H1 (cell line): ENCODE measurements at regions not wholly inside any gene's neighbourhood (a gene's known extent, or its start where the extent isn't known, plus 50 kb on each side); places are given as distances from the start of the nearest gene placed in this dataset.

Source experiments
- CTCF ChIA-PET: fragments of 300-600 bp; sonication (Branson Sonifier 250); formaldehyde crosslinking; loops from one replicate; lab custom pipeline; 2021; ENCODE audit not compliant: partially characterized antibody; lab: Charles Lee
- POLR2A ChIA-PET: fragments of 300-600 bp; sonication (Branson Sonifier 250); formaldehyde crosslinking; loops from one replicate; lab custom pipeline; 2021; ENCODE audit warnings: inconsistent platforms; ENCODE audit not compliant: partially characterized antibody; lab: Charles Lee
- DNase-seq, 2 experiments: peaks; one replicate each; pipeline versions ENCODE4 v3.0.0 to v3.0.0-alpha.2; 2010 to 2022; ENCODE audit warnings: low spot score in 2 of 2, low read depth in 1 of 2, mixed read lengths in 1 of 2
- FAIRE-seq: peaks from 2 replicates; lab custom pipeline; 2011; peaks lifted over from hg19 to GRCh38; lab: Jason Lieb, UNC
- H2AFZ ChIP-seq: 2 replicates; pipeline ENCODE4 v1.8.1; 2012; ENCODE audit warnings: low read length, inconsistent platforms
- H2AK5ac ChIP-seq: 2 replicates; pipeline ENCODE4 v1.6.1; 2013; ENCODE audit warnings: low read depth, low read length
- H2BK120ac ChIP-seq: replicated peaks from 2 replicates; pipeline ENCODE3; 2013; ENCODE audit warnings: low read depth, low read length, inconsistent platforms
- H2BK12ac ChIP-seq: 2 replicates; pipeline ENCODE4 v1.6.1; 2013; ENCODE audit warnings: low read depth, low read length
- H2BK15ac ChIP-seq: 2 replicates; pipeline ENCODE4 v1.6.1; 2013; ENCODE audit warnings: low read length
- H2BK20ac ChIP-seq: 2 replicates; pipeline ENCODE4 v1.6.1; 2013; ENCODE audit warnings: low read length
- H2BK5ac ChIP-seq: 2 replicates; pipeline ENCODE4 v1.6.1; 2013; ENCODE audit warnings: low read depth, low read length
- H3K14ac ChIP-seq: 2 replicates; pipeline ENCODE4 v1.6.1; 2013; ENCODE audit warnings: inconsistent platforms; ENCODE audit not compliant: insufficient read length
- H3K18ac ChIP-seq: 2 replicates; pipeline ENCODE4 v1.6.1; 2013; ENCODE audit warnings: low read length; ENCODE audit errors: extremely low read depth
- H3K23ac ChIP-seq: 2 replicates; pipeline ENCODE4 v1.6.1; 2013; ENCODE audit warnings: inconsistent platforms; ENCODE audit not compliant: insufficient read length
- H3K23me2 ChIP-seq: 2 replicates; pipeline ENCODE4 v1.6.1; 2013; ENCODE audit warnings: low read depth, low read length
- H3K27ac ChIP-seq: 2 replicates; pipeline ENCODE4 v1.6.1; 2011; ENCODE audit warnings: low read depth, low read length, inconsistent platforms
- H3K27me3 ChIP-seq, 4 experiments: replicated peaks in 1 of 4; 1 replicate in 1 of 4; 2 replicates in 3 of 4; pipeline versions ENCODE4 v1.6.1 to v1.8.1; 2011 to 2013; ENCODE audit warnings: low read length in 3 of 4, mild to moderate bottlenecking in 3 of 4, inconsistent platforms in 2 of 4, mixed read lengths in 2 of 4, moderate library complexity in 1 of 4; ENCODE audit not compliant: control insufficient read depth in 3 of 4, insufficient read depth in 3 of 4; ENCODE audit errors: extremely low read depth in 1 of 4
- H3K36me3 ChIP-seq, 4 experiments: 2 replicates each; pipeline versions ENCODE4 v1.6.1 to v1.8.1; 2011 to 2013; ENCODE audit warnings: mild to moderate bottlenecking in 4 of 4, low read length in 3 of 4, moderate library complexity in 2 of 4, control low read depth in 1 of 4, inconsistent platforms in 1 of 4; ENCODE audit not compliant: insufficient read depth in 4 of 4, control insufficient read depth in 2 of 4
- H3K4ac ChIP-seq: replicated peaks from 2 replicates; pipeline ENCODE3; 2013; ENCODE audit warnings: low read length, low read depth, mixed read lengths, inconsistent platforms; ENCODE audit not compliant: insufficient read length
- H3K4me1 ChIP-seq, 4 experiments: replicated peaks in 1 of 4; 1 replicate in 1 of 4; 2 replicates in 3 of 4; pipeline versions ENCODE4 v1.6.1 to v1.8.1; 2011 to 2013; ENCODE audit warnings: low read length in 3 of 4, inconsistent platforms in 2 of 4, mixed read lengths in 1 of 4; ENCODE audit not compliant: insufficient read depth in 4 of 4, control insufficient read depth in 3 of 4
- H3K4me2 ChIP-seq, 2 experiments: 2 replicates each; pipeline versions ENCODE4 v1.6.1 to v1.8.1; 2011 to 2013; ENCODE audit warnings: low read depth in 2 of 2, low read length in 2 of 2, control low read depth in 1 of 2, inconsistent platforms in 1 of 2, mild to moderate bottlenecking in 1 of 2; ENCODE audit not compliant: insufficient read depth in 1 of 2
- H3K4me3 ChIP-seq, 4 experiments: fragments of 200-600, 300-600 bp in 1 of 4; sonication (generic), shearing (Covaris generic), sonication (Bioruptor Twin) in 1 of 4; 2 replicates each; pipeline versions ENCODE4 v1.5.1 to v1.8.1; 2011 to 2016; ENCODE audit warnings: low read length in 4 of 4, low read depth in 3 of 4, control low read depth in 2 of 4, inconsistent platforms in 2 of 4, mild to moderate bottlenecking in 2 of 4, mixed read lengths in 1 of 4, moderate library complexity in 1 of 4; ENCODE audit not compliant: insufficient read depth in 2 of 4; ENCODE audit errors: extremely low read depth in 1 of 4
- H3K56ac ChIP-seq: replicated peaks from 2 replicates; pipeline ENCODE3; 2013; ENCODE audit warnings: low read depth, mild to moderate bottlenecking, mixed read lengths, low read length, inconsistent platforms; ENCODE audit not compliant: insufficient read length
- H3K79me1 ChIP-seq: 2 replicates; pipeline ENCODE4 v1.6.1; 2013; ENCODE audit warnings: low read depth, low read length, control low read depth
- H3K79me2 ChIP-seq, 2 experiments: 2 replicates each; pipeline versions ENCODE4 v1.6.1 to v1.8.1; 2012 to 2013; ENCODE audit warnings: low read length in 2 of 2, mild to moderate bottlenecking in 2 of 2, inconsistent platforms in 1 of 2; ENCODE audit not compliant: insufficient read depth in 2 of 2, control insufficient read depth in 1 of 2
- H3K9ac ChIP-seq, 4 experiments: replicated peaks in 1 of 4; 1 replicate in 1 of 4; 2 replicates in 3 of 4; pipeline versions ENCODE4 v1.6.1 to v1.8.1; 2011 to 2013; ENCODE audit warnings: low read depth in 3 of 4, low read length in 3 of 4, control low read depth in 2 of 4, mild to moderate bottlenecking in 2 of 4, moderate library complexity in 2 of 4, inconsistent platforms in 1 of 4; ENCODE audit errors: extremely low read depth in 1 of 4
- H3K9me3 ChIP-seq, 2 experiments: 2 replicates each; pipeline versions ENCODE4 v1.6.1 to v1.8.1; 2012 to 2013; ENCODE audit warnings: mild to moderate bottlenecking in 2 of 2, moderate library complexity in 2 of 2, control low read depth in 1 of 2, inconsistent platforms in 1 of 2, low read depth in 1 of 2, low read length in 1 of 2, mixed read lengths in 1 of 2; ENCODE audit not compliant: insufficient read depth in 2 of 2
- H4K20me1 ChIP-seq, 2 experiments: replicated peaks in 1 of 2; 2 replicates each; pipeline versions ENCODE3 to v1.8.1; 2011 to 2013; ENCODE audit warnings: inconsistent platforms in 2 of 2, low read length in 2 of 2, mild to moderate bottlenecking in 1 of 2; ENCODE audit not compliant: insufficient read depth in 2 of 2, control insufficient read depth in 1 of 2
- H4K5ac ChIP-seq: 2 replicates; pipeline ENCODE4 v1.6.1; 2013; ENCODE audit warnings: low read length, low read depth, mixed read lengths, inconsistent platforms; ENCODE audit not compliant: insufficient read length
- H4K8ac ChIP-seq: 2 replicates; pipeline ENCODE4 v1.8.0; 2013; ENCODE audit warnings: mild to moderate bottlenecking, moderate library complexity, low read length, inconsistent platforms; ENCODE audit not compliant: insufficient read depth; ENCODE audit errors: extremely low read depth
- H4K91ac ChIP-seq: replicated peaks from 2 replicates; pipeline ENCODE3; 2013; ENCODE audit warnings: low read length, mixed read lengths, inconsistent platforms; ENCODE audit not compliant: insufficient read length
- EGR1 ChIP-seq: IDR thresholded peaks from 2 replicates; pipeline ENCODE4 v1.6.1; 2011; ENCODE audit warnings: low read depth, low read length, borderline replicate concordance
- FOSL1 ChIP-seq: IDR thresholded peaks from 2 replicates; pipeline ENCODE4 v1.6.1; 2011; ENCODE audit warnings: mild to moderate bottlenecking, low read depth, low read length, moderate library complexity; ENCODE audit not compliant: insufficient read depth
- NANOG ChIP-seq: IDR thresholded peaks from 2 replicates; pipeline ENCODE4 v1.6.1; 2011; ENCODE audit warnings: low read length, low read depth, mild to moderate bottlenecking, inconsistent platforms; ENCODE audit not compliant: insufficient read depth, poor library complexity, severe bottlenecking
- PHF8 ChIP-seq: fragments of 200-600 bp; sonication (generic); conservative IDR thresholded peaks from 2 replicates; pipeline ENCODE4 v1.7.1; 2012; ENCODE audit warnings: low read depth, mild to moderate bottlenecking, inconsistent platforms, low read length, moderate library complexity
- SP2 ChIP-seq: IDR thresholded peaks from 2 replicates; pipeline ENCODE4 v1.6.1; 2012; ENCODE audit warnings: mild to moderate bottlenecking, low read length, inconsistent platforms
- SRF ChIP-seq: IDR thresholded peaks from 2 replicates; pipeline ENCODE4 v1.6.1; 2011; ENCODE audit warnings: mild to moderate bottlenecking, low read depth, low read length, moderate library complexity
- SUZ12 ChIP-seq: fragments of 200-600 bp; sonication (generic); IDR thresholded peaks from 2 replicates; pipeline ENCODE4 v1.6.1; 2012; ENCODE audit warnings: mild to moderate bottlenecking, inconsistent platforms, low read length, moderate library complexity, mixed read lengths
- WGBS, 2 experiments: shearing (Covaris generic) in 1 of 2; methylation state at CpG; one replicate each; pipeline versions ENCODE4 v1.1.6 to v1.1.7; 2013 to 2015; ENCODE audit warnings: low lambda C conversion rate in 2 of 2, mixed read lengths in 2 of 2, inconsistent platforms in 1 of 2, low coverage in 1 of 2, missing lambda C conversion rate in 1 of 2; ENCODE audit not compliant: insufficient replicate concordance in 2 of 2, insufficient coverage in 1 of 2, insufficient read length in 1 of 2; ENCODE audit errors: extremely low coverage in 1 of 2, missing lambda C conversion rate in 1 of 2; 5-methylcytosine and 5-hydroxymethylcytosine counted together
- TF ChIP-seq, protein P1 (sequence below): IDR thresholded peaks from 2 replicates; pipeline ENCODE4 v1.6.1; 2012; ENCODE audit warnings: low read length, inconsistent platforms

DNA sequence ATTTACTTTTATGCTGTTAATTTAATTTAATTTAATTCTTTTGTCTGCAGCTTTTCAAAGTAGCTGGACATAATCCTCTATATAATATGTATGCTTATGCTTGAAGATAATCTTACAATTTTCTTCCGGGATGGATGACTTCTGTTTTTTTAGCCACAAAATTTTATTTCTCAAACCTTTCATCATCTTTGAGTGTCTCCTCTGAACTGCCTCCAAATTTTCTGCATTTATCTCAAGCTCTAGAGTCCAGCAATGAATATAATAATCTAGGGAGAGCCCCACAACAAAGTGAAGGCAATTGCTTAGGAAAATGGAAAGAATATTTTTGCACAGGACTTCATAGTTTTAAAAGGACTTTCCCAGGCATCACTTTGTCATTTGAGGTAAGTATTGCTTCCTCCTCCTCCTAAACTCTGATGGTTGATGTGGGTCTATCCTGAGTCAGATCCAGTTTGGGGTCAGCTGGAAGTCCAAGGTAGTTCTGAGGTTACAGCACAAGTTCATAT is 53.7 kb upstream of the FAM3C start:
- H2BK20ac ChIP-seq: no peak overlapping the region
- no peaks in the 10 kb centered on the region for H3K27me3 ChIP-seq
- no peak overlapping the region for H2AFZ ChIP-seq
- no peak overlapping the region for H3K23ac ChIP-seq
- H3K4ac ChIP-seq: no peak overlapping the region
- H3K23me2 ChIP-seq: no peaks in the 10 kb centered on the region
- H3K4me3 ChIP-seq: no peak overlapping the region
- no peaks in the 10 kb centered on the region for H3K36me3 ChIP-seq
- no peaks in the 10 kb centered on the region for H3K4me1 ChIP-seq
- H3K27ac ChIP-seq: no peak overlapping the region
- WGBS, 2 experiments: 92% methylated on average over 1 of the region's 1 CpG; no CpG with 5 or more reads in 1 of the 2 experiments
- H3K18ac ChIP-seq: no peak overlapping the region
- H4K20me1 ChIP-seq: no peaks in the 10 kb centered on the region
- no peak overlapping the region for H4K5ac ChIP-seq
- FAIRE-seq (no peak), DNase-seq (no peak)
- no peak overlapping the region for H2BK15ac ChIP-seq
- no peaks in the 10 kb centered on the region for H3K9me3 ChIP-seq
- ChIA-PET POLR2A (no interaction called here), CTCF (interaction anchor here (0.7 to 1.1 kb wide), 3 partner anchors 12 to 44 kb away, joined by 3 read pairs; no protein-coding TSS in a partner anchor)
- no peak overlapping the region for H3K56ac ChIP-seq
- no peak overlapping the region for H2AK5ac ChIP-seq
- H2BK120ac ChIP-seq: no peak overlapping the region
- no peak overlapping the region for H3K4me2 ChIP-seq
- H3K9ac ChIP-seq: no peak overlapping the region
- H4K8ac ChIP-seq: no peak overlapping the region
- H3K79me2 ChIP-seq: no peaks in the 10 kb centered on the region
- H2BK5ac ChIP-seq: no peak overlapping the region
- H2BK12ac ChIP-seq: no peak overlapping the region
- no peak overlapping the region for H3K14ac ChIP-seq
- H4K91ac ChIP-seq: no peak overlapping the region
- H3K79me1 ChIP-seq: no peaks in the 10 kb centered on the region
- no peak for TF ChIP-seq SRF
- TF ChIP-seq FOSL1: no peak
- no peak for TF ChIP-seq PHF8
- TF ChIP-seq, protein P1, sequence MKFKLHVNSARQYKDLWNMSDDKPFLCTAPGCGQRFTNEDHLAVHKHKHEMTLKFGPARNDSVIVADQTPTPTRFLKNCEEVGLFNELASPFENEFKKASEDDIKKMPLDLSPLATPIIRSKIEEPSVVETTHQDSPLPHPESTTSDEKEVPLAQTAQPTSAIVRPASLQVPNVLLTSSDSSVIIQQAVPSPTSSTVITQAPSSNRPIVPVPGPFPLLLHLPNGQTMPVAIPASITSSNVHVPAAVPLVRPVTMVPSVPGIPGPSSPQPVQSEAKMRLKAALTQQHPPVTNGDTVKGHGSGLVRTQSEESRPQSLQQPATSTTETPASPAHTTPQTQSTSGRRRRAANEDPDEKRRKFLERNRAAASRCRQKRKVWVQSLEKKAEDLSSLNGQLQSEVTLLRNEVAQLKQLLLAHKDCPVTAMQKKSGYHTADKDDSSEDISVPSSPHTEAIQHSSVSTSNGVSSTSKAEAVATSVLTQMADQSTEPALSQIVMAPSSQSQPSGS: no peak
- no peak for TF ChIP-seq SP2
- TF ChIP-seq NANOG: no peak
- TF ChIP-seq EGR1: no peak
- no peak for TF ChIP-seq SUZ12
